SH-SY5Y (cell line): ENCODE measurements at regions not wholly inside any gene's neighbourhood (a gene's known extent, or its start where the extent isn't known, plus 50 kb on each side); places are given as distances from the start of the nearest gene placed in this dataset.

ENCODE experiments used
- GATA2 ChIP-seq: IDR thresholded peaks from 2 replicates; pipeline ENCODE4 v1.6.1; 2011; ENCODE audit warnings: mild to moderate bottlenecking, low read depth, low read length
- GATA3 ChIP-seq: IDR thresholded peaks from 2 replicates; pipeline ENCODE4 v1.6.1; 2011; ENCODE audit warnings: low read depth, mild to moderate bottlenecking, low read length, moderate library complexity

GRCh38 chr4:181504924-181505323 is 738.3 kb upstream of the TENM3 start:
- no peak for TF ChIP-seq GATA3
- TF ChIP-seq GATA2: no peak
